Panc1 (cell line): ENCODE measurements at regions not wholly inside any gene's neighbourhood (a gene's known extent, or its start where the extent isn't known, plus 50 kb on each side); places are given as distances from the start of the nearest gene placed in this dataset.

Experiments
- ATAC-seq: fragments of 200-7000 bp; cut with Tn5 transposase; 2 replicates; pipeline ENCODE4 v1.9.1; 2020; ENCODE audit warnings: mild to moderate bottlenecking, moderate library complexity
- BruUV-seq: library from RNA; stranded (reverse); fragments of 400-500 nt; replicated peaks from 2 replicates; lab custom pipeline; 2021; lab: Mats Ljungman, UMichigan
- CTCF ChIA-PET: fragments of 300-600 bp; sonication (Branson Sonifier 250); formaldehyde crosslinking; loops from one replicate; lab custom pipeline; 2022; ENCODE audit warnings: antibody characterized with exemption; lab: Charles Lee
- POLR2A ChIA-PET: fragments of 300-600 bp; sonication (Branson Sonifier 250); formaldehyde crosslinking; loops from one replicate; lab custom pipeline; 2022; ENCODE audit warnings: antibody characterized with exemption; lab: Charles Lee
- DNase-seq: peaks from one replicate; pipeline ENCODE4 v3.0.0-alpha.2; 2010; ENCODE audit warnings: low read depth, low spot score
- H3K27ac ChIP-seq: 2 replicates; pipeline ENCODE4 v1.5.1; 2011; ENCODE audit warnings: mild to moderate bottlenecking, low read length, inconsistent platforms
- H3K27me3 ChIP-seq: fragments of 200-500 bp; sonication (Bioruptor generic); 2 replicates; pipeline ENCODE4 v1.6.0; 2014; ENCODE audit warnings: low read length, inconsistent platforms; ENCODE audit not compliant: control insufficient read depth, insufficient read depth
- H3K36me3 ChIP-seq: fragments of 200-500 bp; sonication (Bioruptor generic); 2 replicates; pipeline ENCODE4 v1.5.1; 2014; ENCODE audit warnings: inconsistent platforms, mild to moderate bottlenecking, low read length, moderate library complexity; ENCODE audit not compliant: control insufficient read depth, insufficient read depth
- H3K4me1 ChIP-seq: 2 replicates; pipeline ENCODE4 v1.5.1; 2011; ENCODE audit warnings: inconsistent platforms, mild to moderate bottlenecking, low read length, moderate library complexity; ENCODE audit not compliant: control insufficient read depth, insufficient read depth
- H3K4me3 ChIP-seq, 2 experiments: 2 replicates each; pipeline ENCODE4 v1.5.1; 2011 to 2012; ENCODE audit warnings: low read depth in 2 of 2, low read length in 2 of 2, mild to moderate bottlenecking in 2 of 2, inconsistent platforms in 1 of 2, moderate library complexity in 1 of 2
- H3K9me3 ChIP-seq: fragments of 200-500 bp; sonication (Bioruptor generic); 2 replicates; pipeline ENCODE4 v1.5.1; 2014; ENCODE audit warnings: low read depth, mild to moderate bottlenecking, inconsistent platforms, low read length, moderate library complexity; ENCODE audit not compliant: control insufficient read depth, insufficient read depth
- CTCF ChIP-seq: fragments of 450-650 bp; IDR thresholded peaks from 2 replicates; pipeline ENCODE4 v1.5.1; 2017; ENCODE audit warnings: mild to moderate bottlenecking
- POLR2AphosphoS5 ChIP-seq: IDR thresholded peaks from 2 replicates; pipeline ENCODE4 v1.6.1; 2012; ENCODE audit warnings: mild to moderate bottlenecking, low read depth, low read length, moderate library complexity
- REST ChIP-seq, 2 experiments: IDR thresholded peaks; 2 replicates each; pipeline ENCODE4 v1.6.1; 2011 to 2012; ENCODE audit warnings: low read depth in 2 of 2, control low read depth in 1 of 2, low read length in 1 of 2, mild to moderate bottlenecking in 1 of 2, moderate library complexity in 1 of 2; ENCODE audit not compliant: insufficient read depth in 1 of 2
- SIN3A ChIP-seq: IDR thresholded peaks from 2 replicates; pipeline ENCODE4 v1.6.1; 2012; ENCODE audit warnings: low read depth, mild to moderate bottlenecking, low read length, moderate library complexity, borderline replicate concordance; ENCODE audit not compliant: insufficient read depth
- TCF7L2 ChIP-seq: IDR thresholded peaks from 2 replicates; pipeline ENCODE4 v1.6.1; 2011; ENCODE audit warnings: mild to moderate bottlenecking, low read depth, low read length, inconsistent platforms
- in situ Hi-C: cut with HindIII; loops from 2 replicates; pipeline ENCODE4 v1.10.0; 2016; ENCODE audit warnings: low sequenced_read_pairs, low pct_unique_long_range_greater_than_20kb
- intact Hi-C: fragments of 100-400 bp; cut with micrococcal nuclease; formaldehyde crosslinking; loops from one replicate; pipeline ENCODE4 v1.10.0; 2022; ENCODE audit not compliant: unreplicated experiment

GRCh38 chr5:54667136-54667535 lies 149.6 kb downstream of the SNX18 start:
- no peak for DNase-seq
- no peaks in the 10 kb centered on the region for H3K27me3 ChIP-seq
- no peak for ATAC-seq
- intact Hi-C loops, result no loop called here
- POLR2A ChIA-PET, result no interaction called here
- no peak overlapping the region for H3K4me3 ChIP-seq
- no TSS peak for BruUV-seq
- TF ChIP-seq REST (IDR thresholded peaks at IDR 0.05; ENCODE audit: insufficient read depth in 1 of 2, low read depth in 2 of 2, low read length in 1 of 2) (no peak), POLR2AphosphoS5 (no peak), CTCF (no peak), SIN3A (no peak), TCF7L2 (no peak)
- no peaks in the 10 kb centered on the region for H3K4me1 ChIP-seq
- no peaks in the 10 kb centered on the region for H3K9me3 ChIP-seq
- CTCF ChIA-PET, result no interaction called here
- in situ Hi-C loops, result no loop called here
- no peaks in the 10 kb centered on the region for H3K36me3 ChIP-seq
- H3K27ac ChIP-seq, result no peak overlapping the region

- no peaks in the 10 kb centered on the region for H3K36me3 ChIP-seq
- H3K4me3 ChIP-seq, result no peak overlapping the region
- no TSS peak for BruUV-seq
- TF ChIP-seq SIN3A, result no peak
- no peak for TF ChIP-seq REST (IDR thresholded peaks at IDR 0.05; ENCODE audit: insufficient read depth in 1 of 2, low read depth in 2 of 2, low read length in 1 of 2)
- CTCF ChIA-PET, result no interaction called here
- intact Hi-C loops, result no loop called here
- no peak overlapping the region for H3K27ac ChIP-seq
- H3K9me3 ChIP-seq, result no peaks in the 10 kb centered on the region
- H3K4me1 ChIP-seq, result no peaks in the 10 kb centered on the region
- POLR2A ChIA-PET, result no interaction called here
- no peaks in the 10 kb centered on the region for H3K27me3 ChIP-seq
- ATAC-seq (no peak), DNase-seq (no peak)
- in situ Hi-C loops, result no loop called here
These were observed 146.3 kb downstream of the SNX18 start for GRCh38 chr5:54663866-54664265.
